WTC11 (cell line): ENCODE measurements at regions not wholly inside any gene's neighbourhood (a gene's known extent, or its start where the extent isn't known, plus 50 kb on each side); places are given as distances from the start of the nearest gene placed in this dataset.

Experiments
- CTCF ChIP-seq: fragments of 200-600 bp; IDR thresholded peaks from 2 replicates; pipeline ENCODE4 v1.8.0; 2022; ENCODE audit warnings: antibody characterized with exemption
- FOXK1 ChIP-seq: sonication (generic); formaldehyde crosslinking; IDR thresholded peaks from 2 replicates; pipeline ENCODE4 v1.8.0; 2022; ENCODE audit warnings: mild to moderate bottlenecking, moderate library complexity, missing genetic modification reagents
- HMGXB4 ChIP-seq: sonication (generic); formaldehyde crosslinking; IDR thresholded peaks from 2 replicates; pipeline ENCODE4 v1.8.1; 2023; ENCODE audit warnings: mild to moderate bottlenecking, moderate library complexity, missing genetic modification reagents
- MAX ChIP-seq: sonication (generic); formaldehyde crosslinking; IDR thresholded peaks from 2 replicates; pipeline ENCODE4 v1.8.0; 2022; ENCODE audit warnings: mild to moderate bottlenecking, missing genetic modification reagents
- NR1H2 ChIP-seq: sonication (generic); formaldehyde crosslinking; IDR thresholded peaks from 2 replicates; pipeline ENCODE4 v1.9.0; 2021; ENCODE audit warnings: mild to moderate bottlenecking, moderate library complexity, missing genetic modification reagents
- ZBTB43 ChIP-seq: sonication (generic); formaldehyde crosslinking; IDR thresholded peaks from 2 replicates; pipeline ENCODE4 v1.8.1; 2023; ENCODE audit warnings: mild to moderate bottlenecking, missing genetic modification reagents
- ZNF671 ChIP-seq: fragments of 250-450 bp; sonication (Bioruptor Pico); IDR thresholded peaks from 2 replicates; pipeline ENCODE4 v1.8.0; 2021; ENCODE audit warnings: mild to moderate bottlenecking

- TF ChIP-seq MAX (no peak), CTCF (no peak), FOXK1 (no peak), HMGXB4 (CRISPR knock-in tag) (no peak), ZBTB43 (no peak), NR1H2 (CRISPR knock-in tag) (no peak), ZNF671 (CRISPR knock-in tag) (no peak)
Measured at GRCh38 chr7:85682833-85683620, 496.2 kb upstream of the SEMA3D start.
